Activated CD4-positive, alpha-beta T cell treated with anti-CD3 and anti-CD28 coated beads for 24 hours (primary cell): ENCODE measurements at regions not wholly inside any gene's neighbourhood (a gene's known extent, or its start where the extent isn't known, plus 50 kb on each side); places are given as distances from the start of the nearest gene placed in this dataset.
A peak's percentile ranks its signal among the peaks of the same experiment; 100 is the strongest.

Experiments used
- DNase-seq, 2 donors: peaks; one replicate each; pipeline ENCODE4 v3.0.0-alpha.2; 2020; ENCODE audit warnings: low read depth in 2 of 2

GRCh38 chr14:22159099-22159498 is 429.9 kb downstream of the DAD1 start:
- no peak for DNase-seq

- DNase-seq = no peak
Observed at GRCh38 chr14:22158560-22158959, 430.5 kb downstream of the DAD1 start.

DNA sequence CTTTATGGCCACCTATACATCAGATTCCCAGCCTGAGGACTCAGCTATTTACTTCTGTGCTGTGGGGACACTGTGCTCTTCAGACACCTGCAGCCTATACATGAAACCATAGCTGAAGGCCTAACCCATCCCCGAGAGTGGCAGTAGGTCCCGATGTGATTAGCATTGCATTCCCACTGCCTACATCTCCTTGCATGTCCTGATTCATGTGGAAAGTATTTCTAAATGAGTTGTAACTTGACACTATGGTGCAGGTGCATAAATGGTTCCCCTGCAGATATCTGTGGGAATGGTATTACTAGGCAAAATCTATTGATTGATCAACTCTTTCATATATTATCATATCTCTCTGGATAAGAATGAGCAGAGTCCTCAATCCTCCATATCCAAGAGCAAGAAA is 433.5 kb downstream of the DAD1 start:
- DNase-seq = no peak

- DNase-seq = no peak
Observed at GRCh38 chr14:22152903-22153302, 436.1 kb downstream of the DAD1 start.

DNA sequence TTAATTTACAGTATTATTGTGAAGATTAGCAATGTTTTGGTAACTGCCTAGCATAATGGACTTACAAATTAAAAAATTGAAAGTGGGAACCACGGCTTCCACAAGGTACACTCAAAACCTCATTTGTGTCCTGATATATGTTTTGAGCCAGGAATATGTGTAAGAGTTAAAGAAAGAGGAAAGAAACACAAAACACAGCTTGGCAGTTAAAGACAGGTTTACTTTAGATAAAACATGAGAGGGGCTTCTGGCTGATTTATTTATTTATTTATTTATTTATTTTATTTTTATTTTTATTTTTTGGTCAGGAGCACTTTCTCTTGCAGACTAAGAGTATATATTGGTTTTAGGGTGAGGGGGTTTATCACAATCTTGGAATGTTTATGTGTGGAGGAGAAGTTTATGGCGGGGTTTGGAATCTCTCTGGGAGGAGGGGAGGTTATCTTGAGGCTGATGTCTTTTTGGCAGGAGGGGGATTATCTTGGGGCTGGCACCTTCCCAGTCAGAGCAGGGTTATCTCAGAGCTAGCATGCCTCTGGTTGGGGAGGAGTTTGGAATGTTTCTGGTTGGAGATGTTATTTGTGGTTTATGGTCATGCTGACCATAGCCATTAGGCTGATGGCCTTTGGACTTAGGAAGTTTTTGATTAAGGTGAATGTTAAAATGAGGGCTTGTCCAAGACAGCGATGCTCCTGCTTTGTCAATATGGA is 436.7 kb downstream of the DAD1 start:
- no peak for DNase-seq

GRCh38 chr14:22151121-22151520 is 437.9 kb downstream of the DAD1 start:
- no peak for DNase-seq

DNA sequence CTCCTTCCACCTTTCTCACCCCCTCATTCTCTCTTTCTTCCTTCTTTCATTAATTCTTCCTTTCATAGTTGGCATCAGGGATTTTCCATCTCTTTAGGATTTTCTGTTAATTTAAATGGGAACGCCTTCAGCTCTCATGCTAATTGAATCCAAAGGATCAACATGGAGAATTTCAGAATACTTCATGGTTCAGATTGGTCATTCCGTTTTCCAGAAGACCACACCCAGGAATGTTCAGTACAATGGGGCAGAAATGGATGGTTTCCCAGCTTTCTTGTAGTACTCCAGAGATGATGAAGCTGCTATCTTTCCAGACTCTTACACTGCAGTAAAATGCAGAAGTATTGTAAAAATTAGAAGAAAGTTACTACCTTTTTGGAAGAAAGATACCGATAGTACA is 440.0 kb downstream of the DAD1 start:
- no peak for DNase-seq

DNA sequence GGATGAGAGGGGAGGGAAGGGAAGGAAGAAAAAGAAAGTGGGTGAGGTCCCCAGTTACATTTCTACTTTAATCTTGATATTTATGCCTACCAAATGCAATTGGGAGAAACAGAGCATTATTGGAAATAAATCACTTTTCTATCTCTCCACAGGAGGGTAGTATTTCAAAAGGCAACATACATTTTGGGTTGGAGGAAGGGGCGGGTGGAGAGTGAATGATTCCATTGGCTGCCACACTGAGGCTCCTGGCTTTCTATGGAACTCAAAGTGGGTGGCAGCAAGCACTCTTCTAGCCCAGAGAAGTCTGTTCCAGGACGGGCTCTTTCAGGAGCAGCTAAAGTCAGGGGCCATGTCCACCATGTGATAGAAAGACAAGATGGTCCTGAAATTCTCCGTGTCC is 441.3 kb downstream of the DAD1 start:
- DNase-seq = no peak

DNA sequence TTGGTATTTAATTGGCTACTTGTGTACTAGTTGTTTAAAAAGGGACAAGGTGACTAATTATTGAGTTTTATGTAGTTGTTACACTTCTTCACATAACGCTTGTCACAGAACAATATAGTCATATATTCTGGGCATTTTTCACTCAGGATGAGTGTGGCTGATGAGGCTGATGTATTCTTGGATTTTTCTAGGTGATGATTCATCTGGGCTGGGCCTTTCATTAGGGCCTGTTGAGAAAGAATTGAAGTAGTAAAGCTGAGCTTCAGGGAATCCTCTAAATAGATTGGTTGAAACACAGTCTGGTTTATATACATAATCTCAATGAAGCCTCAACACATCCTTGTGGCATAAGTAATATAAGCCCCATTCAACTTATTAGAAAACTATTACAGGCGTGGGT is 445.7 kb downstream of the DAD1 start:
- DNase-seq = no peak

DNA sequence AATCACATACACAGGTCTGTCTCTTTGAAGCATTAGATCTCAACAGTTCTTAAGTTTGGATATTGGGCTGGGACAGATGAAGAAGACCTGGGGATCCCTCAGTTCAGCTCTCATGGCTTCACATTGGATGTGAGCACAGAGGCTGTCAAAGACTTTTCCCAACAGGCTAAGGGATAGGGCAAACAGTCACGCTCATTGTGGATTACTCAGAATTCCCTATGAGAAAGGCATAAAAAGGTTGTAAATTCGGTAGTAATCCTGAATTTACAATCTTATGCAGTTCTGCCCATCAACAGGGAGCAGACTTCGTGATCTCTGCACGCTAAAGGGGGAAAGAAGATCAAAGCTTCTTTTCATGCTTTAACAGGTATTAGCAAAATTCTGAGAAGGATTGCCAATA is 448.4 kb downstream of the DAD1 start:
- DNase-seq = no peak

- peak in 1 of 2 donors; percentile 26 for DNase-seq
Observed at GRCh38 chr14:22131749-22132476, 457.1 kb downstream of the DAD1 start.

- no peak for DNase-seq
Observed at GRCh38 chr14:22124073-22124613, 450.5 kb upstream of the OR4E1 start.

GRCh38 chr14:22122829-22123560 is 449.4 kb upstream of the OR4E1 start:
- DNase-seq = no peak

- DNase-seq = no peak
Observed at GRCh38 chr14:22122227-22122818, 448.7 kb upstream of the OR4E1 start.

- no peak for DNase-seq
Observed at GRCh38 chr14:22118899-22119477, 445.4 kb upstream of the OR4E1 start.

- no peak for DNase-seq
Observed at GRCh38 chr14:22113401-22113800, 439.8 kb upstream of the OR4E1 start.

GRCh38 chr14:22112004-22112403 is 438.4 kb upstream of the OR4E1 start:
- peak in 1 of 2 donors; percentile 29 for DNase-seq

DNA sequence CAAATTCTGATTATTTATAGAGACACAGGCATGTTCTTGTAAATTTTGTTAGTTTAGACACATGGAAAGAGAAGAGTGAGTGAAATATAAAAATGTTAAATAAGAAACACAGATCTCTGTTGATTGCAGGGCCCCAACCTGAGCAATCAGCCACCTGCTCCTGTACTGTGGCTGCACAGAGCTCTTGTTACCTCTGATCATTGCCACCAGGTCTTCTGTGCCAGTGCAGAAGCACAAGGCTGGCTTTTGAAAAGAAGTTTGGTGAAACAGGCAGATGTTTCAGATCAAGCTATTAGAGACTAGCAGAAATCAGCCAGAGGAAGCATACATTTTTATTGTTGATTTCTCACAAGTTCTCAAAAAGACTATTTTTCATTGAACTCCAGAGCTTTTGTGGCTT is 434.1 kb upstream of the OR4E1 start:
- no peak for DNase-seq

DNA sequence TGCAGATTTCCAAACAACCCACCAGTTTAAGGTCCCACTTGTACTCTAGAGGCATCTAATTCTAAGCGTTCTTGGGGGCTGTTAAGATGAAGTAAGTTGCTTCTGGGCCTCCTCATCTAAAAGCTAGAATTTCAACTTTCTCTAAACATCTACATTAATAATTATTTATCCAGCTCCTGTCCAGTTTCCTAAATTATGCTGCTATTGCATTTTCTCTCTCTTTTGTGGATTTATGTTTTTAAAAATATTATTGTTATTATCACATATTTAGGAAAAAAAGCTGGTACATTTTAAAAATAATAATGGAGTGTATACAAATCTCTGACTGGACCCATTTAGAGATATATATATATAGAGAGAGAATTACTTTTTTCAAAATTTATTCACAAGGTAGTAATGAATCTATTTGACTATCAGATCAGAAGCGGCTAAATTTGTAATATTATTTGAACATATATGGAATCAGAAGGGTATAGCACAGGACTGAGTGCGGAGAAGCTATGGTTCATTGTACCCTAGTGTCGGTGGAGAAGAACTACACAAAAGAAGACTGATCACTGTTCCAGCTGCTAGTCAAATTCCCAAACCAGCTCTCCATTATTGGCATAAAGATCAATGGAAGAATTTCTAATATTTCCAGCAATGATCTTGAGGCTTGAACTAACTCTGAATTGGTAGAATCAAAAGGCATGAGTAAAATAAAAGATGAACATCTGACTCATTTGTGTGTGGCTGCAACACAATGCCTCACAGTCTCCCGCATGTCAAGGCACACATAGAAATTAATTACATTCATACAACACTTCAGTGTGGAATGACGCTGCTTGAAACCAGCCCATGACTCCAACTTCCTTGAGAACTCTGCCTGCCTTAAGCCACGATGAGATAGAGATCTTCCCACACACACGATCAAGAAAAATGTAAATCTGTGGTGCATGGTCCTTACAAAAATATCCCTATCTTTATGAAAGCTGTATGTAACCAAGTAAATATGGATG is 433.4 kb upstream of the OR4E1 start:
- DNase-seq = no peak

GRCh38 chr14:22105624-22106006 is 432.0 kb upstream of the OR4E1 start:
- no peak for DNase-seq
